DOHH2 (cell line): ENCODE measurements at regions not wholly inside any gene's neighbourhood (a gene's known extent, or its start where the extent isn't known, plus 50 kb on each side); places are given as distances from the start of the nearest gene placed in this dataset.

ENCODE experiments used
- H3F3A ChIP-seq: fragments of 200-600 bp; sonication (generic), shearing (Covaris generic); 2 replicates; pipeline ENCODE4 v1.6.0; 2016; ENCODE audit warnings: antibody characterized with exemption, mild to moderate bottlenecking; ENCODE audit not compliant: control insufficient read depth, insufficient read depth
- H3K27ac ChIP-seq: fragments of 200-600 bp; sonication (generic); 2 replicates; pipeline ENCODE4 v1.5.1; 2014; ENCODE audit warnings: low read depth, mild to moderate bottlenecking, low read length, moderate library complexity
- H3K27me3 ChIP-seq: fragments of 200-600 bp; sonication (generic); 2 replicates; pipeline ENCODE4 v1.6.1; 2014; ENCODE audit warnings: mild to moderate bottlenecking, low read length, mixed read lengths; ENCODE audit not compliant: control insufficient read depth
- H3K36me3 ChIP-seq: fragments of 200-600 bp; sonication (generic); 2 replicates; pipeline ENCODE4 v1.6.1; 2014; ENCODE audit warnings: mild to moderate bottlenecking, low read length, moderate library complexity, mixed read lengths; ENCODE audit not compliant: control insufficient read depth
- H3K4me1 ChIP-seq: fragments of 200-600 bp; sonication (generic); 2 replicates; pipeline ENCODE4 v1.6.1; 2014; ENCODE audit warnings: mild to moderate bottlenecking, low read length, mixed read lengths; ENCODE audit not compliant: control insufficient read depth
- H3K4me2 ChIP-seq: fragments of 200-600 bp; sonication (generic); 2 replicates; pipeline ENCODE4 v1.6.0; 2014; ENCODE audit warnings: mild to moderate bottlenecking, low read length, moderate library complexity
- H3K4me3 ChIP-seq: fragments of 200-600 bp; sonication (generic); 2 replicates; pipeline ENCODE4 v1.5.1; 2014; ENCODE audit warnings: mild to moderate bottlenecking, low read length, mixed read lengths
- H3K79me2 ChIP-seq: fragments of 200-600 bp; sonication (generic); 2 replicates; pipeline ENCODE4 v1.6.1; 2014; ENCODE audit warnings: mild to moderate bottlenecking, low read length, mixed read lengths; ENCODE audit not compliant: control insufficient read depth
- H3K9me2 ChIP-seq: fragments of 200-600 bp; sonication (generic); replicated peaks from 2 replicates; pipeline ENCODE4 v1.6.1; 2014; ENCODE audit warnings: mild to moderate bottlenecking, low read length, mixed read lengths; ENCODE audit not compliant: control insufficient read depth
- H3K9me3 ChIP-seq: fragments of 200-600 bp; sonication (generic); 2 replicates; pipeline ENCODE4 v1.6.1; 2014; ENCODE audit warnings: antibody characterized with exemption, low read length, mixed read lengths; ENCODE audit not compliant: control insufficient read depth, insufficient read depth
- H4K20me1 ChIP-seq: fragments of 200-600 bp; sonication (generic); 2 replicates; pipeline ENCODE4 v1.6.0; 2014; ENCODE audit warnings: low read depth, mild to moderate bottlenecking, antibody characterized with exemption, low read length, moderate library complexity; ENCODE audit not compliant: control insufficient read depth, insufficient read depth
- EZH2phosphoT487 ChIP-seq: fragments of 200-600 bp; sonication (generic); IDR thresholded peaks from 2 replicates; pipeline ENCODE4 v1.6.1; 2017; ENCODE audit warnings: borderline replicate concordance, mild to moderate bottlenecking, antibody characterized with exemption, low read length, moderate library complexity, mixed read lengths
- TF ChIP-seq, protein P1 (sequence below): fragments of 200-600 bp; sonication (generic); IDR thresholded peaks from one replicate; pipeline ENCODE4 v1.5.1; 2014; ENCODE audit warnings: antibody characterized with exemption, mild to moderate bottlenecking, low read depth, low read length; ENCODE audit not compliant: poor library complexity, severe bottlenecking

GRCh38 chr10:111390813-111391563, 314.2 kb downstream of the ADRA2A start:
- Histone ChIP-seq H3K4me1 (no peaks in the 10 kb centered on the region), H3K79me2 (no peaks in the 10 kb centered on the region), H3F3A (no peaks in the 10 kb centered on the region), H4K20me1 (no peaks in the 10 kb centered on the region), H3K27ac (no peak overlapping the region), H3K4me2 (no peak overlapping the region), H3K4me3 (no peak overlapping the region), H3K9me3 (no peaks in the 10 kb centered on the region), H3K27me3 (no peaks in the 10 kb centered on the region), H3K9me2 (no peaks in the 10 kb centered on the region), H3K36me3 (no peaks in the 10 kb centered on the region)
- TF ChIP-seq, protein P1, sequence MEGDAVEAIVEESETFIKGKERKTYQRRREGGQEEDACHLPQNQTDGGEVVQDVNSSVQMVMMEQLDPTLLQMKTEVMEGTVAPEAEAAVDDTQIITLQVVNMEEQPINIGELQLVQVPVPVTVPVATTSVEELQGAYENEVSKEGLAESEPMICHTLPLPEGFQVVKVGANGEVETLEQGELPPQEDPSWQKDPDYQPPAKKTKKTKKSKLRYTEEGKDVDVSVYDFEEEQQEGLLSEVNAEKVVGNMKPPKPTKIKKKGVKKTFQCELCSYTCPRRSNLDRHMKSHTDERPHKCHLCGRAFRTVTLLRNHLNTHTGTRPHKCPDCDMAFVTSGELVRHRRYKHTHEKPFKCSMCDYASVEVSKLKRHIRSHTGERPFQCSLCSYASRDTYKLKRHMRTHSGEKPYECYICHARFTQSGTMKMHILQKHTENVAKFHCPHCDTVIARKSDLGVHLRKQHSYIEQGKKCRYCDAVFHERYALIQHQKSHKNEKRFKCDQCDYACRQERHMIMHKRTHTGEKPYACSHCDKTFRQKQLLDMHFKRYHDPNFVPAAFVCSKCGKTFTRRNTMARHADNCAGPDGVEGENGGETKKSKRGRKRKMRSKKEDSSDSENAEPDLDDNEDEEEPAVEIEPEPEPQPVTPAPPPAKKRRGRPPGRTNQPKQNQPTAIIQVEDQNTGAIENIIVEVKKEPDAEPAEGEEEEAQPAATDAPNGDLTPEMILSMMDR, result no peak
- no peak for TF ChIP-seq EZH2phosphoT487

- Histone ChIP-seq H3F3A (no peaks in the 10 kb centered on the region), H3K79me2 (no peaks in the 10 kb centered on the region), H3K4me1 (no peaks in the 10 kb centered on the region), H4K20me1 (no peaks in the 10 kb centered on the region), H3K9me3 (no peaks in the 10 kb centered on the region), H3K27ac (no peak overlapping the region), H3K4me3 (no peak overlapping the region), H3K9me2 (no peaks in the 10 kb centered on the region), H3K36me3 (no peaks in the 10 kb centered on the region), H3K27me3 (no peaks in the 10 kb centered on the region), H3K4me2 (no peak overlapping the region)
- TF ChIP-seq, protein P1, result no peak
- TF ChIP-seq EZH2phosphoT487, result no peak
Measured at GRCh38 chr10:111392159-111392558, 315.3 kb downstream of the ADRA2A start.

DNA sequence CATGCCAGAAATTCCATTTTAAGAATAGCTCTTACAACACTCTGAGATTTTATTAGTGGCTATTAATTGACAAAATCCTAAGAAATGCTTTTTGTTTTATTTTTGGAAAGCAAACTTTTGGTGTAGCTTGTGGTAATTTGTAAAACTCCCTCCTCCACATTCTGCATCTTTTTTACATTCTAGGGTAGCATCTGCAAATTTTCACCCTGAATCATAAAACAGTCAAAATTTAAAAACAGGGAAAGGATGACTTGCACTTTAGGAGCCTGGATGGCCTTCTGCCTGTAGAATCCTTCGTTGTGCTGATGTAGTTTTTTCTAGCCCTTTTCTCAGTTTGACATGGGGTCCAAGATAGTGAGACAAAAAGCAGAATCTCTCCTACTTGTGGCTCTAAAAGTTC, 316.1 kb downstream of the ADRA2A start:
- Histone ChIP-seq H3K4me3 (no peak overlapping the region), H3K4me2 (no peak overlapping the region), H3K4me1 (no peaks in the 10 kb centered on the region), H4K20me1 (no peaks in the 10 kb centered on the region), H3K79me2 (no peaks in the 10 kb centered on the region), H3K9me2 (no peaks in the 10 kb centered on the region), H3K27me3 (no peaks in the 10 kb centered on the region), H3K36me3 (no peaks in the 10 kb centered on the region), H3K27ac (no peak overlapping the region), H3F3A (no peaks in the 10 kb centered on the region), H3K9me3 (no peaks in the 10 kb centered on the region)
- TF ChIP-seq, protein P1, result no peak
- TF ChIP-seq EZH2phosphoT487, result no peak

DNA sequence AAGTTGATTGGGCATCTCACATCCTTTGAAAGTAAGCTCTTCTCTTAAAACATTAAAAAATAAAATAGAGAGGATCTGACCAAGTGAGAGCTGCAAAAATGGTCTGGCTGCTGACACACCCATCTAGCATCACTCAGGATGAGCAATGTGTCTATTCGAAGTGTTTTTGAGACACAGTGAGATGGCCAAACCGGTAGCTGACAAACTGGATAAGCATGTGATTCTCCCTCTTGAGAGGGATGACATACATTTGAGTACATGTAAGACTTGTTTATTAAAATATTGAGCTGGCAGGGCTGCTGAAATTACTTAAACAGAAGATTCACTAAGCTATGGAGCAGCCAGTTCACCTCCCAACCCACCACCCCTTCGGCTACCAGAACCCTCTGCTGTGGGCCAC, 333.9 kb downstream of the ADRA2A start:
- Histone ChIP-seq H3K27me3 (no peaks in the 10 kb centered on the region), H3K36me3 (no peaks in the 10 kb centered on the region), H3K27ac (no peak overlapping the region)

More for the DNA sequence above, 333.9 kb downstream of the ADRA2A start:
- Histone ChIP-seq H3K9me2 (no peaks in the 10 kb centered on the region), H3F3A (no peaks in the 10 kb centered on the region), H3K79me2 (no peaks in the 10 kb centered on the region), H3K4me1 (no peaks in the 10 kb centered on the region), H4K20me1 (no peaks in the 10 kb centered on the region), H3K4me2 (no peak overlapping the region), H3K9me3 (no peaks in the 10 kb centered on the region), H3K4me3 (no peak overlapping the region)
- TF ChIP-seq EZH2phosphoT487, result no peak
- TF ChIP-seq, protein P1, result no peak
